Skeletal muscle satellite cell (primary cell): ENCODE measurements at regions not wholly inside any gene's neighbourhood (a gene's known extent, or its start where the extent isn't known, plus 50 kb on each side); places are given as distances from the start of the nearest gene placed in this dataset.

Source experiments
- H3K27me3 ChIP-seq: 2 replicates; pipeline ENCODE4 v1.7.0; 2013; ENCODE audit warnings: low read length; ENCODE audit not compliant: control insufficient read depth, insufficient read depth
- H3K36me3 ChIP-seq: 2 replicates; pipeline ENCODE4 v1.7.0; 2013; ENCODE audit warnings: mild to moderate bottlenecking, control low read depth, low read length; ENCODE audit not compliant: insufficient read depth
- H3K4me1 ChIP-seq: 2 replicates; pipeline ENCODE4 v1.7.0; 2013; ENCODE audit warnings: low read length; ENCODE audit not compliant: control insufficient read depth, insufficient read depth
- H3K4me2 ChIP-seq: 2 replicates; pipeline ENCODE4 v1.7.0; 2013; ENCODE audit warnings: mild to moderate bottlenecking, low read length
- H3K4me3 ChIP-seq: 2 replicates; pipeline ENCODE4 v1.7.0; 2013; ENCODE audit warnings: low read length
- H3K9ac ChIP-seq: 2 replicates; pipeline ENCODE4 v1.7.0; 2013; ENCODE audit warnings: mild to moderate bottlenecking, low read depth, low read length, moderate library complexity
- H3K9me3 ChIP-seq: replicated peaks from 2 replicates; pipeline ENCODE4 v1.7.0; 2013; ENCODE audit warnings: mild to moderate bottlenecking, control low read depth, low read length

- Histone ChIP-seq H3K36me3 (no peaks in the 10 kb centered on the region), H3K4me1 (no peaks in the 10 kb centered on the region), H3K9ac (no peak overlapping the region), H3K4me2 (no peak overlapping the region), H3K27me3 (no peaks in the 10 kb centered on the region), H3K4me3 (no peak overlapping the region), H3K9me3 (no peaks in the 10 kb centered on the region)
These were observed 1263.2 kb downstream of the FAM181B start for GRCh38 chr11:81470446-81470845.

GRCh38 chr11:81459766-81460306, 1273.8 kb downstream of the FAM181B start:
- Histone ChIP-seq H3K9ac (no peak overlapping the region), H3K4me2 (no peak overlapping the region), H3K4me1 (no peaks in the 10 kb centered on the region), H3K27me3 (no peaks in the 10 kb centered on the region), H3K9me3 (peaks cover 10% of the 10 kb centered on the region), H3K36me3 (no peaks in the 10 kb centered on the region), H3K4me3 (no peak overlapping the region)

GRCh38 chr11:81449588-81450156, 1284.0 kb downstream of the FAM181B start:
- H3K4me3 ChIP-seq = no peak overlapping the region
- no peak overlapping the region for H3K4me2 ChIP-seq
- no peaks in the 10 kb centered on the region for H3K27me3 ChIP-seq
- peaks cover 5% of the 10 kb centered on the region for H3K9me3 ChIP-seq
- H3K36me3 ChIP-seq = no peaks in the 10 kb centered on the region
- H3K9ac ChIP-seq = no peak overlapping the region
- H3K4me1 ChIP-seq = no peaks in the 10 kb centered on the region

GRCh38 chr11:81444297-81444696, 1289.4 kb downstream of the FAM181B start:
- Histone ChIP-seq H3K4me2 (no peak overlapping the region), H3K27me3 (no peaks in the 10 kb centered on the region), H3K9me3 (no peaks in the 10 kb centered on the region), H3K36me3 (no peaks in the 10 kb centered on the region), H3K9ac (no peak overlapping the region), H3K4me3 (no peak overlapping the region), H3K4me1 (no peaks in the 10 kb centered on the region)

- no peaks in the 10 kb centered on the region for H3K4me1 ChIP-seq
- peaks cover 4% of the 10 kb centered on the region for H3K9me3 ChIP-seq
- no peak overlapping the region for H3K4me2 ChIP-seq
- H3K4me3 ChIP-seq = no peak overlapping the region
- H3K27me3 ChIP-seq = no peaks in the 10 kb centered on the region
- no peak overlapping the region for H3K9ac ChIP-seq
- no peaks in the 10 kb centered on the region for H3K36me3 ChIP-seq
These were observed 1301.3 kb downstream of the FAM181B start for GRCh38 chr11:81432333-81432732.

GRCh38 chr11:81424822-81425221, 1308.8 kb downstream of the FAM181B start:
- Histone ChIP-seq H3K9ac (no peak overlapping the region), H3K9me3 (peaks cover 7% of the 10 kb centered on the region), H3K27me3 (no peaks in the 10 kb centered on the region), H3K4me3 (no peak overlapping the region), H3K4me2 (no peak overlapping the region), H3K36me3 (no peaks in the 10 kb centered on the region), H3K4me1 (no peaks in the 10 kb centered on the region)

- H3K4me3 ChIP-seq = no peak overlapping the region
- H3K4me1 ChIP-seq = no peaks in the 10 kb centered on the region
- no peaks in the 10 kb centered on the region for H3K27me3 ChIP-seq
- H3K9ac ChIP-seq = no peak overlapping the region
- H3K36me3 ChIP-seq = no peaks in the 10 kb centered on the region
- H3K9me3 ChIP-seq = peaks cover 7% of the 10 kb centered on the region
- H3K4me2 ChIP-seq = no peak overlapping the region
These were observed 1311.3 kb downstream of the FAM181B start for GRCh38 chr11:81422402-81422801.

- H3K4me3 ChIP-seq = no peak overlapping the region
- no peaks in the 10 kb centered on the region for H3K4me1 ChIP-seq
- H3K4me2 ChIP-seq = no peak overlapping the region
- no peak overlapping the region for H3K9ac ChIP-seq
- no peaks in the 10 kb centered on the region for H3K27me3 ChIP-seq
- no peaks in the 10 kb centered on the region for H3K36me3 ChIP-seq
- peaks cover 7% of the 10 kb centered on the region for H3K9me3 ChIP-seq
These were observed 1312.3 kb downstream of the FAM181B start for GRCh38 chr11:81421251-81421860.

- Histone ChIP-seq H3K4me1 (no peaks in the 10 kb centered on the region), H3K27me3 (no peaks in the 10 kb centered on the region), H3K4me2 (no peak overlapping the region), H3K9ac (no peak overlapping the region), H3K36me3 (no peaks in the 10 kb centered on the region), H3K9me3 (peaks cover 7% of the 10 kb centered on the region), H3K4me3 (no peak overlapping the region)
These were observed 1312.9 kb downstream of the FAM181B start for GRCh38 chr11:81420668-81421250.

GRCh38 chr11:81397316-81397715, 1336.3 kb downstream of the FAM181B start:
- H3K9ac ChIP-seq = no peak overlapping the region
- H3K36me3 ChIP-seq = no peaks in the 10 kb centered on the region

GRCh38 chr11:81394311-81394710, 1339.4 kb downstream of the FAM181B start:
- H3K4me1 ChIP-seq = no peaks in the 10 kb centered on the region
- no peak overlapping the region for H3K9ac ChIP-seq
- no peaks in the 10 kb centered on the region for H3K9me3 ChIP-seq
- H3K36me3 ChIP-seq = no peaks in the 10 kb centered on the region
- H3K4me3 ChIP-seq = no peak overlapping the region
- no peak overlapping the region for H3K4me2 ChIP-seq
- no peaks in the 10 kb centered on the region for H3K27me3 ChIP-seq

More at GRCh38 chr11:81397316-81397715, 1336.3 kb downstream of the FAM181B start:
- H3K4me2 ChIP-seq = no peak overlapping the region
- H3K27me3 ChIP-seq = no peaks in the 10 kb centered on the region
- no peaks in the 10 kb centered on the region for H3K9me3 ChIP-seq
- H3K4me1 ChIP-seq = no peaks in the 10 kb centered on the region
- H3K4me3 ChIP-seq = no peak overlapping the region

- Histone ChIP-seq H3K27me3 (no peaks in the 10 kb centered on the region), H3K36me3 (no peaks in the 10 kb centered on the region), H3K9me3 (peaks cover 2% of the 10 kb centered on the region), H3K4me1 (no peaks in the 10 kb centered on the region), H3K4me3 (no peak overlapping the region), H3K9ac (no peak overlapping the region), H3K4me2 (no peak overlapping the region)
These were observed 1345.3 kb downstream of the FAM181B start for GRCh38 chr11:81388326-81388725.
